B cell (primary cell): ENCODE measurements at regions not wholly inside any gene's neighbourhood (a gene's known extent, or its start where the extent isn't known, plus 50 kb on each side); places are given as distances from the start of the nearest gene placed in this dataset.

Experiments
- EZH2 ChIP-seq: IDR thresholded peaks from 2 replicates; pipeline ENCODE4 v1.6.1; 2012; ENCODE audit warnings: borderline replicate concordance, low read depth, mild to moderate bottlenecking, moderate library complexity, low read length; ENCODE audit not compliant: insufficient read depth, poor library complexity, severe bottlenecking
- TF ChIP-seq, protein P1 (sequence below): fragments of 200-600 bp; IDR thresholded peaks from one replicate; pipeline ENCODE4 v1.8.0; 2022; ENCODE audit warnings: antibody characterized with exemption, mild to moderate bottlenecking

DNA sequence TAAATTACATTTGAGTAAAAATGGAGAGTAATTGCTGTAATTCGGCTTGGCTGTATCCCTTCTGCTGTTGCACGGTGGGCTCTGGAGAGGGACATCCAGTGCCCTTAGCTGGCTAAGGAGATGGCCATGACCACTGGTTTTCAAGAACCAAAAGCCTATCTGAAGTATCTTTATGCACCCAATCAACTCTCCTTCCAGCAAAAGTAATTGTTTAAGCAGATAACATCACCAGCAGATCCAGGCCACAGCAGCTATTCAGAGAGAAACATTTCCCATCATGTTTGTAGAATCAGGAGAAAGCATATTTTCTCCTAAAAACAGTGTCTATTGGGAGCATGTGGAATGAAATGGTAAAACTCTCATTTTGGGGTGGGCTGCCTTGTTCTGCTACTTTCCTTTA lies 514.5 kb upstream of the RGMA start:
- TF ChIP-seq, protein P1, sequence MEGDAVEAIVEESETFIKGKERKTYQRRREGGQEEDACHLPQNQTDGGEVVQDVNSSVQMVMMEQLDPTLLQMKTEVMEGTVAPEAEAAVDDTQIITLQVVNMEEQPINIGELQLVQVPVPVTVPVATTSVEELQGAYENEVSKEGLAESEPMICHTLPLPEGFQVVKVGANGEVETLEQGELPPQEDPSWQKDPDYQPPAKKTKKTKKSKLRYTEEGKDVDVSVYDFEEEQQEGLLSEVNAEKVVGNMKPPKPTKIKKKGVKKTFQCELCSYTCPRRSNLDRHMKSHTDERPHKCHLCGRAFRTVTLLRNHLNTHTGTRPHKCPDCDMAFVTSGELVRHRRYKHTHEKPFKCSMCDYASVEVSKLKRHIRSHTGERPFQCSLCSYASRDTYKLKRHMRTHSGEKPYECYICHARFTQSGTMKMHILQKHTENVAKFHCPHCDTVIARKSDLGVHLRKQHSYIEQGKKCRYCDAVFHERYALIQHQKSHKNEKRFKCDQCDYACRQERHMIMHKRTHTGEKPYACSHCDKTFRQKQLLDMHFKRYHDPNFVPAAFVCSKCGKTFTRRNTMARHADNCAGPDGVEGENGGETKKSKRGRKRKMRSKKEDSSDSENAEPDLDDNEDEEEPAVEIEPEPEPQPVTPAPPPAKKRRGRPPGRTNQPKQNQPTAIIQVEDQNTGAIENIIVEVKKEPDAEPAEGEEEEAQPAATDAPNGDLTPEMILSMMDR, result no peak
- TF ChIP-seq EZH2, result no peak
